Kidney epithelial cell (primary cell): ENCODE measurements at regions not wholly inside any gene's neighbourhood (a gene's known extent, or its start where the extent isn't known, plus 50 kb on each side); places are given as distances from the start of the nearest gene placed in this dataset.

Experiments used
- DNase-seq: peaks from one replicate; pipeline ENCODE4 v3.0.0-alpha.2; 2010; ENCODE audit warnings: low read depth
- H3K27me3 ChIP-seq: 2 replicates; pipeline ENCODE4 v1.6.0; 2011; ENCODE audit warnings: low read length; ENCODE audit not compliant: control insufficient read depth, insufficient read depth
- H3K36me3 ChIP-seq: 2 replicates; pipeline ENCODE4 v1.5.1; 2011; ENCODE audit warnings: low read length; ENCODE audit not compliant: control insufficient read depth, insufficient read depth
- H3K4me3 ChIP-seq: 2 replicates; pipeline ENCODE4 v1.5.1; 2011; ENCODE audit warnings: low read depth, mild to moderate bottlenecking, control low read depth, low read length
- CTCF ChIP-seq: IDR thresholded peaks from 2 replicates; pipeline ENCODE4 v1.5.1; 2011; ENCODE audit warnings: mild to moderate bottlenecking, moderate library complexity, low read length, control low read depth, inconsistent platforms; ENCODE audit not compliant: insufficient read depth, poor library complexity, severe bottlenecking

GRCh38 chr10:44650691-44651661 is 260.2 kb upstream of the TMEM72 start:
- no peak for DNase-seq
- Histone ChIP-seq H3K4me3 (no peak overlapping the region), H3K36me3 (no peaks in the 10 kb centered on the region), H3K27me3 (no peaks in the 10 kb centered on the region)
- no peak for TF ChIP-seq CTCF

- no peak for TF ChIP-seq CTCF
- DNase-seq: no peak
- Histone ChIP-seq H3K36me3 (no peaks in the 10 kb centered on the region), H3K4me3 (no peak overlapping the region), H3K27me3 (no peaks in the 10 kb centered on the region)
These were observed 259.3 kb upstream of the TMEM72 start for GRCh38 chr10:44651834-44652233.

GRCh38 chr10:44659320-44659719 is 251.8 kb upstream of the TMEM72 start:
- no peaks in the 10 kb centered on the region for H3K36me3 ChIP-seq
- DNase-seq: no peak
- no peak for TF ChIP-seq CTCF
- no peak overlapping the region for H3K4me3 ChIP-seq
- H3K27me3 ChIP-seq: no peaks in the 10 kb centered on the region

- no peaks in the 10 kb centered on the region for H3K36me3 ChIP-seq
- no peak for TF ChIP-seq CTCF
- H3K4me3 ChIP-seq: no peak overlapping the region
- DNase-seq: no peak
- H3K27me3 ChIP-seq: no peaks in the 10 kb centered on the region
These were observed 250.9 kb upstream of the TMEM72 start for GRCh38 chr10:44660271-44660670.

GRCh38 chr10:44662051-44662450 is 249.1 kb upstream of the TMEM72 start:
- no peak overlapping the region for H3K4me3 ChIP-seq
- TF ChIP-seq CTCF: no peak
- DNase-seq: no peak
- no peaks in the 10 kb centered on the region for H3K36me3 ChIP-seq
- no peaks in the 10 kb centered on the region for H3K27me3 ChIP-seq
